SK-N-MC (cell line): ENCODE measurements at regions not wholly inside any gene's neighbourhood (a gene's known extent, or its start where the extent isn't known, plus 50 kb on each side); places are given as distances from the start of the nearest gene placed in this dataset.
"Not testable (repeated sequence)": the region's sequence is repeated elsewhere in the genome, so short reads cannot be mapped to it uniquely, and the experiment has no call there.

ENCODE experiments used
- DNase-seq: peaks from one replicate; pipeline ENCODE4 v3.0.0-alpha.2; 2011; ENCODE audit warnings: low read depth, low spot score
- H3K27ac ChIP-seq: fragments of 200-600 bp; sonication (generic); 2 replicates; pipeline ENCODE4 v1.5.1; 2016; ENCODE audit warnings: mixed run types
- H3K36me3 ChIP-seq: fragments of 200-600 bp; sonication (generic); 2 replicates; pipeline ENCODE4 v1.6.1; 2017; ENCODE audit warnings: antibody characterized with exemption, low read length, mixed read lengths; ENCODE audit not compliant: insufficient read depth
- H3K4me3 ChIP-seq: fragments of 200-600 bp; sonication (generic); 2 replicates; pipeline ENCODE4 v1.5.1; 2016
- H3K9ac ChIP-seq: fragments of 200-600 bp; sonication (generic); 2 replicates; pipeline ENCODE4 v1.8.0; 2017; ENCODE audit warnings: mixed run types, mixed read lengths; ENCODE audit not compliant: insufficient read length
- H3K9me3 ChIP-seq: fragments of 200-600 bp; sonication (generic); 2 replicates; pipeline ENCODE4 v1.6.1; 2017; ENCODE audit warnings: low read depth, mild to moderate bottlenecking, antibody characterized with exemption, low read length, moderate library complexity, mixed read lengths
- EZH2 ChIP-seq: fragments of 200-600 bp; sonication (generic); IDR thresholded peaks from one replicate; pipeline ENCODE4 v1.6.1; 2017; ENCODE audit warnings: antibody characterized with exemption
- FOXP2 ChIP-seq: optimal IDR thresholded peaks from 2 replicates; pipeline ENCODE3; 2011; ENCODE audit warnings: mild to moderate bottlenecking, moderate library complexity; ENCODE audit not compliant: insufficient read depth; ENCODE audit errors: extremely low read length, control extremely low read depth
- POLR2AphosphoS5 ChIP-seq: IDR thresholded peaks from 2 replicates; pipeline ENCODE4 v1.6.1; 2012; ENCODE audit warnings: mild to moderate bottlenecking, low read depth, low read length, borderline replicate concordance

- Histone ChIP-seq H3K9ac (no peak overlapping the region), H3K9me3 (no peaks in the 10 kb centered on the region; the same call in 1 of the 2 replicates), H3K36me3 (no peaks in the 10 kb centered on the region), H3K4me3 (no peak overlapping the region), H3K27ac (no peak overlapping the region)
- TF ChIP-seq POLR2AphosphoS5, result no peak
- TF ChIP-seq FOXP2, result no peak
- TF ChIP-seq EZH2, result no peak
- DNase-seq, result no peak
Observed at GRCh38 chr1:58949551-58950220, 165.8 kb upstream of the JUN start.

GRCh38 chr1:58950897-58951296 is 167.1 kb upstream of the JUN start:
- Histone ChIP-seq H3K9ac (no peak overlapping the region), H3K4me3 (no peak overlapping the region), H3K9me3 (no peaks in the 10 kb centered on the region; the same call in 1 of the 2 replicates), H3K36me3 (no peaks in the 10 kb centered on the region), H3K27ac (no peak overlapping the region)
- TF ChIP-seq EZH2, result no peak
- no peak for TF ChIP-seq POLR2AphosphoS5
- TF ChIP-seq FOXP2, result no peak
- DNase-seq, result no peak

- not testable (repeated sequence) for H3K27ac ChIP-seq, DNase-seq, H3K4me3 ChIP-seq, H3K9me3 ChIP-seq, H3K9ac ChIP-seq, H3K36me3 ChIP-seq
Observed at GRCh38 chr1:58953951-58954350, 170.1 kb upstream of the JUN start.

- not testable (repeated sequence) for H3K27ac ChIP-seq, H3K9ac ChIP-seq, DNase-seq, H3K4me3 ChIP-seq, H3K9me3 ChIP-seq, H3K36me3 ChIP-seq
Observed at GRCh38 chr1:58963287-58963686, 179.4 kb upstream of the JUN start.

GRCh38 chr1:58964428-58964827 is 180.6 kb upstream of the JUN start:
- DNase-seq, result no peak
- Histone ChIP-seq H3K9me3 (no peaks in the 10 kb centered on the region), H3K4me3 (no peak overlapping the region), H3K36me3 (no peaks in the 10 kb centered on the region), H3K9ac (no peak overlapping the region), H3K27ac (no peak overlapping the region)
- TF ChIP-seq EZH2 (no peak), FOXP2 (no peak), POLR2AphosphoS5 (no peak)

- no peak for DNase-seq
- Histone ChIP-seq H3K9ac (no peak overlapping the region), H3K27ac (no peak overlapping the region), H3K4me3 (no peak overlapping the region), H3K36me3 (no peaks in the 10 kb centered on the region), H3K9me3 (no peaks in the 10 kb centered on the region)
- no peak for TF ChIP-seq POLR2AphosphoS5
- TF ChIP-seq EZH2, result no peak
- no peak for TF ChIP-seq FOXP2
Observed at GRCh38 chr1:58964880-58965279, 181.0 kb upstream of the JUN start.

- no peak for TF ChIP-seq EZH2
- TF ChIP-seq FOXP2, result no peak
- no peak for TF ChIP-seq POLR2AphosphoS5
- Histone ChIP-seq H3K9ac (no peak overlapping the region), H3K9me3 (no peaks in the 10 kb centered on the region), H3K27ac (no peak overlapping the region), H3K36me3 (no peaks in the 10 kb centered on the region), H3K4me3 (no peak overlapping the region)
- DNase-seq, result no peak
Observed at GRCh38 chr1:58966103-58966916, 182.5 kb upstream of the JUN start.

GRCh38 chr1:58966917-58967740 is 183.3 kb upstream of the JUN start:
- H3K27ac ChIP-seq, result no peak overlapping the region
- DNase-seq, result no peak
- H3K36me3 ChIP-seq, result no peaks in the 10 kb centered on the region
- no peak overlapping the region for H3K9ac ChIP-seq
- H3K4me3 ChIP-seq, result no peak overlapping the region
- TF ChIP-seq EZH2 (no peak), FOXP2 (no peak), POLR2AphosphoS5 (no peak)
- no peaks in the 10 kb centered on the region for H3K9me3 ChIP-seq
